Hematopoietic multipotent progenitor cell treated with erythropoietin and hydrocortisone succinate and interleukin-3 and kit ligand, for 8 days (in vitro differentiated cells): ENCODE measurements at regions not wholly inside any gene's neighbourhood (a gene's known extent, or its start where the extent isn't known, plus 50 kb on each side); places are given as distances from the start of the nearest gene placed in this dataset.
"Not testable (repeated sequence)": the region's sequence is repeated elsewhere in the genome, so short reads cannot be mapped to it uniquely, and the experiment has no call there.

Experiments
- DNase-seq: peaks from one replicate; pipeline ENCODE4 v3.0.0-alpha.2; 2015

GRCh38 chr13:80499536-80500290, 158.8 kb upstream of the SPRY2 start:
- no peak for DNase-seq

DNA sequence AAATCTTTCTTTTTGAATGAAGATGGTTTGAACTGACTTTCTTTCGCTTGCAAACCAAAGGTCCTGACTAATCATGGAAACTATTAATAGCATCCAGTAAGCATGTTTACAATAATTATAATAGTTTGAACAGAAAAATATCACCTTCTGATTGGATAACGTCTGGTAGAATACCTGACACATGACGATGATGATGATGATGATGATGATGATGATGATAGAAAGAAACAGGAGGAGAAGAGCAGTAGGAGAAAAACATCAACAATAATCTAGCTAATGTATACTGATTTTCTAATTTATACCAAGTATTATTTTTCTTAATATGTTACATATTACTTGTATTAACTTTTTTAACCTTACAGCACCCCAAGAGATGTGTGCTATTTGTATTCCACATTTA, 157.5 kb upstream of the SPRY2 start:
- DNase-seq = no peak

GRCh38 chr13:80497978-80498377, 157.1 kb upstream of the SPRY2 start:
- DNase-seq = no peak

- DNase-seq = no peak
Measured at GRCh38 chr13:80497439-80497838, 156.5 kb upstream of the SPRY2 start.

DNA sequence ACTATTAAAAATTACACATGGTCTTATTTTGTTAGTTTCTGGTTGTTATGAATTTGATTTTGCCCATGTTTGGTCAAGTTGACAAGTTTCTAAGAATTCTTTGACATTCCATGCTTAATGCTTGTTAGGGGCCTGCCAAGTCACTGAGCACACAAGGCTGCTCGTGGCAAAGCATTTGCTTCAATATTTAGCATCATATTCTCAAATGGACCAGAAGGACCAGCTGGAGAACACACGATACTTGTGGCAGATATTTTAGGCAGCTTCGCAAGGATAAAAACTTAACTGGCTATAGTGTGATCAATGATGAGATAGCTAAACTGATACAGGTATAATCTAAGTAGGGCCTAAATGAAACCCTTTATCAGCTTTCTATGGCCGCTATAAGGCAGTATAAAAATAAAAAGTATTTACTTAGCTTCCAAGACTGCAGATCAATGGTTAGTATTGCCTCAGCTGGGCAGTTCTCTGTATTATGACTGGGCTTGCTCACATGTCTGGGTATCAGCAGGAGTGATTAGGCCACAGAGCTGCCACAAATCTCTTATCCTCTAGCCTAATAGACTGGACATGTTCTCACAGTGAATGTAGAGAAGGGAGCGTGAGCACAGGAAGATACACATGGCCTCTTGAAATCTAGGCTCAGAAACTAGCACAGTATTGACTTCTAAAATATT, 155.9 kb upstream of the SPRY2 start:
- DNase-seq = no peak

DNA sequence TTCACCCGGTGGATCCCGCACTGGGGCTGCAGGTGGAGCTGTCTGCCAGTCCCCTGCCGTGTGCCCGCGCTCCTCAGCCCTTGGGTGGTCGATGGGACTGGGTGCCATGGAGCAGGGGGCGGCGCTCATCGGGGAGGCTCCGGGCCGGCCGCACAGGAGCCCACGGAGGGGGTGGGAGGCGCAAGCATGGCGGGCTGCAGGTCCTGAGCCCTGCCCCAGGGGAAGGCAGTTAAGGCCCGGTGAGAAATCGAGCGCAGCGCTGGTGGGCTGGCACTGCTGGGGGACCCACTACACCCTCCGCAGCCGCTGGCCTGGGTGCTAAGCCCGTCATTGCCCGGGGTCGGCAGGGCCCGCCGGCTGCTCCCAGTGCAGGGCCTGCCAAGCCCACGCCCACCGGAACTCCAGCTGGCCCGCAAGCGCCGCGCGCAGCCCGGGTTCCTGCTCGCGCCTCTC, 149.6 kb upstream of the SPRY2 start:
- DNase-seq = not testable (repeated sequence)

DNA sequence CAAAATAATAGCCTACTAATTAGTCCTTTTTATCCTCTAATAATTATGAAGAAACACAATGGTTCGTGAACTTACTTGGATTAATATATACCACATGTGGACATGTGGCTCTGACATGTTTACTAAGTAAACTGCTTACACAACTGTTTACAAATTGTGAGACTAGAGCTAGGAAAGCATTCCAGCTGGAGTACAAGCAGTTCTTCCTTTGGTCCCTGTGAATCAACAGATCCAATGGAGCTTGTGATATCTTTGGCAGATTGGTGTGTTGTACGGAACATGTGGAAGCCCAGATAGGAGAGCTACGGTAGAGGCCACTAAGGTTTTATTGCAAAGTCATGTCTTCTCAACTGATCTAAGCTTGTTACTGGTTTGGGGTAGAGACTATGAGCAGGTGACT, 145.5 kb upstream of the SPRY2 start:
- no peak for DNase-seq

- no peak for DNase-seq
Measured at GRCh38 chr13:80483157-80483556, 142.2 kb upstream of the SPRY2 start.

DNA sequence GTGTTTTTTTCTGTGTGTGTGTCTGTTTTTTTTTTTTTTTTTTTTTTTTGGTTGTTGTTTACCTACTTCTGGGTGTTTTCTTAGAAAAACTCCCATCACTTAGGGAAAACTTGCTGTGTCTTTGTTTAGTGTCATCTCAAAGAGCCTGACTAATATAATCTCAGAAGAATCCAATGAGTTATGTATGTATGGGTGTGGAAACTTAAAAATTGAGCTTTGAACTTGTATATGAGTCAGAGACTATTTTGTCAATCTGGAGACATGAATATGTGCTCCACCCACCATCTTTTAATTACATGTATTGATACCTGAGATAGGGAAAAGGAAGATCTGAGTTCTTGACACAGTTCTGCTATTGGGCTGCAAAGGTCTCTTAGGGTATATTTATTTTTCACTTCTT, 140.7 kb upstream of the SPRY2 start:
- DNase-seq = no peak

- no peak for DNase-seq
Measured at GRCh38 chr13:80477661-80478443, 136.9 kb upstream of the SPRY2 start.

DNA sequence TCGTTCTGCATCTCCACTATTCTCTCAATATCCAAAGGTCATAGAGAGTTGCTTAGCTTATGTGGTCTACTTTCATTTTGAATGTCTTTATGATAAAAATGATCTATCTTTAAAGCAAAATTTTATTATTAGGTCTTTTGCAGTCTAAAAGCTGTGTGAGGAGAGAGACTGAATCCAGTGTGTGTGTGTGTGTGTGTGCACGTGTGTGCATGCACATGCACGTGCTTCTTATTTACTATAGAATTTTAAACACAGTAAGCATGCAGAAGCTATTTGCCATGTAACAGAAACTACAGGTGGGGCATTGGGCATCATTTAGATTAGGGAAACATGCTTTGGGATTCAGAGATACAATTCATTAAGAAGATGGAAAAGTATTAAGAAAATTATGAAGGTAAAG, 136.0 kb upstream of the SPRY2 start:
- DNase-seq = no peak

DNA sequence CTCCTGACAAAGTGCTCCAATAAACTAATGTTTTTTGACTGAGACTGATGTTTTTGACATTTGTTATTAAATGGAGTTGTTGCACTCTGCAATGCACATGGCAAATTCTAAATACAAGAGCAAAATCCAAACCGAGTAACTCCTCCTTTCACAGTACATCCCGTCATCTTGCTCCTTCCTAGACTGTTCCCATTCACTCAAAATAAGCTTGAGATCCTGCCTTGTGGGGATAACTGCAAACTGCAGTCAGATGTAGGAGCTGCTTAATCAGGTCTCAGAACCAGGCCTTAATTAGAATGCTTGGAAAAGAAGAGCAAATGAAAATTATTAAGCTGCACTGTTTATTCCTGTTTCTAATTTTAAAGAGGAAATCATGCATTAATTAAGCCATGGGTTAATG, 134.8 kb upstream of the SPRY2 start:
- DNase-seq = no peak

GRCh38 chr13:80473695-80474094, 132.8 kb upstream of the SPRY2 start:
- no peak for DNase-seq

- DNase-seq = no peak
Measured at GRCh38 chr13:80469853-80470381, 129.0 kb upstream of the SPRY2 start.

- no peak for DNase-seq
Measured at GRCh38 chr13:80469105-80469852, 128.4 kb upstream of the SPRY2 start.

GRCh38 chr13:80465321-80465720, 124.4 kb upstream of the SPRY2 start:
- no peak for DNase-seq

DNA sequence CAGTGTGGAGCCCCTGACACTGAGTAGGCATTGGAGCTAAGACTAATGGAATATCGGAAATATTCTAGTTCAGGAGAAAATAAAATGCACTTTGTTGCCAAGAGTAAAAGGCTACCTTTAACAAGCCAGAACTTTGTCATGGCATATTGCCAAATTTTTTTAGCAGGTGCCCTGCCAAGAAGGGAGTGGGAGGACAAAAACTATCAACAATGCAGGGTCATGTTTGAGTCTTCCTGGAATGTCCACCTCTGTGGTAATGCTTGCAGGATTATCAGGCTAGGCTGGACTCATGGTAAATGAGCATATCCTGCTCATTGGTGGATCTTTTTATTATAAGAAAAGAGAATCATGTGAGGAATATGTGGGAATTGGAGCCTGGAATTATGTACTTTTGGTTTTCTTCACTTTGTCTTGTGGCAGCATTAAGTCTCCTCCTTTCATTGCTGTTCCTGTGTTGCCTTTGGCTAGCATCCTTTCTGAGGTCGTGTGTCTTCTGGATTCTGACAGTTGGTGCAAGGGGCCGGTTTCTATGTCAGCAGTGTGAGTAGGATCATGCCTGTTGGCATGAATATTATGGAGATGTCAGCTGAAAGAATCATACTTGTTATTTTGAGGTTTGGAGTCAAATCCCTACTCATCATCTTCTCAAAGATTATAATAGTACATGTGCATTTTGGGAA, 122.9 kb upstream of the SPRY2 start:
- DNase-seq = no peak

DNA sequence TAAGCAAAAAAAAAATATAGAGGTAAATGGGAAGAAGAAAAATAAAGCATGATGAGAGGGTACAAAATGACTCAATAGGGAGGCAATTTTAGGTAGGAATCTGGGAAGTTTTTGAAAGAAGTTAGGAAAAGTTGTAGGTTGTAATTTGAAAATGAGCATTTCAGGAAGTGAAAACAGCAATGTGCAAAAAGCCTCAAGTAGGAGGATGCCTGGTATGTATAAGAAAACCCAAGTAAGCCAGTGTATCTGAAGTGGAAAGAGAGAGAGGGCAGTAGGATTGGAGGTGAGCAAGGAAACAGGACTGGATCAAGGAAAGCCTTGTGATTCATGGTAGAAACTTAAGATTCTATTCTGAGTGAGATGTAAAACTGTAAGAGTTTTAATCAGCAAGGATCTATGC, 121.6 kb upstream of the SPRY2 start:
- DNase-seq = no peak

GRCh38 chr13:80462037-80462436, 121.1 kb upstream of the SPRY2 start:
- no peak for DNase-seq

- DNase-seq = no peak
Measured at GRCh38 chr13:80458543-80458942, 117.6 kb upstream of the SPRY2 start.

DNA sequence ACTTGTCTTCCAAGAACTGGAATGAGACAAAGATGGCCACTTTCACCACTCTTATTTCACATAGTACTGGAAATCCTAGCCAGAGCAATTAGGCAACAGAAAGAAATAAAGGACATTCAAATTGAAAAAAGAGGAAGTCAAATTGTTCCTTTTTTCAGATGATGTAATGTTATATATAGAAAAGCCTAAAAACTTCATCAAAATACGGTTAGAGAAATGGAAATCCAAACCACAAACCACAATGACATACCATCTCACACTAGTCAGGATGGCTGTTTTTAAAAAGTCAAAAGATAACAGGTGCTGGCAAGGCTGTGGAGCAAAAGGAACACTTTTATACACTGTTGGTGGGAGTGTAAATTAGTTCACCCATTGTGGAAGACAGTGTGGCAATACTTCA, 113.3 kb upstream of the SPRY2 start:
- peak; percentile 63 for DNase-seq

GRCh38 chr13:80452279-80452678, 111.4 kb upstream of the SPRY2 start:
- no peak for DNase-seq
